ENCODE measurements at regions not wholly inside any gene's neighbourhood (a gene's known extent, or its start where the extent isn't known, plus 50 kb on each side); places are given as distances from the start of the nearest gene placed in this dataset.

DNA sequence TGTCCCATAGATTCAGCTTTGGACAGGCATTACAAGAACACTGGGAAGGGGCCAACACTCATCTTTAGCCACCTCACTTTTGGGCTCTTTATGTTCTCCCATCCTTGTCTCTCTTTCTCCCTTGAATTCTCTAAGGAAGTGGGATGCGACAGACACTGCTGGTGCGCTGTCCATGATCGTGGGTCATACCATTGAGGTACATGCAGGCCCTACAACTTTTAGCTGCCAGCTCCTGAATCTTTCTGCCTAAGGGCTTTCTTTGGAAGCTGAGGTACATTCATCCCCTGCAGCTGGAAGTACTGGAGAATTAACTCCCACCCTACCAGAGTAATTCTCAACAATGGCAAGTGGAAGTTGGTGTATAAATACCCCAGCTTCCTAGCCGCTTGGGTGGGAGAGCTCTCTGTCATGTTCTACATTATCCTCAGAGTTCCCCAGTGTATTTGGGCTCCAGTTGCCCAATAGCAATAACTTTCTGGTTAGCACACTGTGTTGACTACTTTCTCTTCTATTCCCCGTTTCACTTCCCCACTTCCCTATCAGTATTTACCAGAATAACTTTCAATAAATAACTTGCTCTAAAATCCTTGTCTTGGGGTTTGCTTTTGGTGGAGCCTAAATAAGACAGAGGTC is 75.6 kb upstream of the ADRA1D start:
- no peak overlapping the region for H4K8ac ChIP-seq (replicated peaks; ENCODE audit: insufficient read length, low read depth, low read length)
- no peak overlapping the region for H2BK20ac ChIP-seq (ENCODE audit: low read depth, low read length, poor library complexity, severe bottlenecking)
- no peaks in the 10 kb centered on the region for H3K9me3 Mint-ChIP-seq
- H2AFZ ChIP-seq (ENCODE audit: low read length): no peak overlapping the region
- H2BK12ac ChIP-seq (ENCODE audit: insufficient read length, low read depth, low read length): no peak overlapping the region
- H3K4ac ChIP-seq (ENCODE audit: low read depth, low read length): no peak overlapping the region
- TF ChIP-seq, protein P1, sequence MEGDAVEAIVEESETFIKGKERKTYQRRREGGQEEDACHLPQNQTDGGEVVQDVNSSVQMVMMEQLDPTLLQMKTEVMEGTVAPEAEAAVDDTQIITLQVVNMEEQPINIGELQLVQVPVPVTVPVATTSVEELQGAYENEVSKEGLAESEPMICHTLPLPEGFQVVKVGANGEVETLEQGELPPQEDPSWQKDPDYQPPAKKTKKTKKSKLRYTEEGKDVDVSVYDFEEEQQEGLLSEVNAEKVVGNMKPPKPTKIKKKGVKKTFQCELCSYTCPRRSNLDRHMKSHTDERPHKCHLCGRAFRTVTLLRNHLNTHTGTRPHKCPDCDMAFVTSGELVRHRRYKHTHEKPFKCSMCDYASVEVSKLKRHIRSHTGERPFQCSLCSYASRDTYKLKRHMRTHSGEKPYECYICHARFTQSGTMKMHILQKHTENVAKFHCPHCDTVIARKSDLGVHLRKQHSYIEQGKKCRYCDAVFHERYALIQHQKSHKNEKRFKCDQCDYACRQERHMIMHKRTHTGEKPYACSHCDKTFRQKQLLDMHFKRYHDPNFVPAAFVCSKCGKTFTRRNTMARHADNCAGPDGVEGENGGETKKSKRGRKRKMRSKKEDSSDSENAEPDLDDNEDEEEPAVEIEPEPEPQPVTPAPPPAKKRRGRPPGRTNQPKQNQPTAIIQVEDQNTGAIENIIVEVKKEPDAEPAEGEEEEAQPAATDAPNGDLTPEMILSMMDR (conservative IDR thresholded peaks at IDR 0.05): no peak
- no peaks in the 10 kb centered on the region for H4K20me1 ChIP-seq (ENCODE audit: control insufficient read depth, insufficient read depth, insufficient read length)
- H4K5ac ChIP-seq (ENCODE audit: insufficient read length, low read depth, low read length): no peak overlapping the region
- DNase-seq: no peak
- H3K27me3 ChIP-seq (ENCODE audit: insufficient read depth, low read length): no peaks in the 10 kb centered on the region
- H3K79me1 ChIP-seq (ENCODE audit: insufficient read depth, low read depth, low read length, poor library complexity, severe bottlenecking): no peaks in the 10 kb centered on the region
- no peak overlapping the region for H4K91ac ChIP-seq (ENCODE audit: insufficient read length, low read depth, low read length)
- no peak overlapping the region for H3K9ac ChIP-seq (ENCODE audit: extremely low read depth, insufficient read length, low read length)
- no peaks in the 10 kb centered on the region for H3K4me1 ChIP-seq (ENCODE audit: insufficient read depth, low read length)
- H3K18ac ChIP-seq (ENCODE audit: insufficient read length, low read depth, low read length): no peak overlapping the region
- peaks cover 10% of the 10 kb centered on the region for H3K27me3 Mint-ChIP-seq (ENCODE audit: low read depth)
- H3T11ph ChIP-seq (ENCODE audit: low read length): no peak overlapping the region
- H3K23ac ChIP-seq (ENCODE audit: insufficient read length, low read depth, low read length): no peak overlapping the region
- H2BK5ac ChIP-seq (ENCODE audit: insufficient read length, low read length): no peak overlapping the region
- no peaks in the 10 kb centered on the region for H3K4me1 Mint-ChIP-seq
- H3K14ac ChIP-seq (ENCODE audit: insufficient read depth, low read length): no peak overlapping the region
- no peaks in the 10 kb centered on the region for H3K23me2 ChIP-seq (ENCODE audit: insufficient read length, low read depth, low read length, poor library complexity, severe bottlenecking)
- no peak overlapping the region for H2BK120ac ChIP-seq (ENCODE audit: low read depth, low read length, poor library complexity, severe bottlenecking)
- no peaks in the 10 kb centered on the region for H3K9me3 ChIP-seq (ENCODE audit: control insufficient read depth, low read depth, low read length)
- H3K4me3 Mint-ChIP-seq: no peak overlapping the region
- no peak overlapping the region for H3K56ac ChIP-seq (ENCODE audit: insufficient read length, low read depth, low read length)
- no peak overlapping the region for H3K27ac Mint-ChIP-seq
- H3K27ac ChIP-seq (ENCODE audit: insufficient read length, low read depth, low read length): no peak overlapping the region
- no peak overlapping the region for H3K4me2 ChIP-seq (ENCODE audit: insufficient read depth, insufficient read length, low read length)
- H3K36me3 Mint-ChIP-seq (ENCODE audit: insufficient read depth in 1 of 3, low read depth in 3 of 3): no peaks in the 10 kb centered on the region; a peak in 2 of 7 replicates
- H2AK5ac ChIP-seq (ENCODE audit: insufficient read length, low read length): no peak overlapping the region
- no peak overlapping the region for H2BK15ac ChIP-seq (ENCODE audit: low read depth, low read length)
- no peaks in the 10 kb centered on the region for H3K79me2 ChIP-seq (ENCODE audit: insufficient read depth, low read length)
- WGBS (ENCODE audit: extremely low coverage, insufficient read length, low lambda C conversion rate): no CpG with 5 or more reads among the region's 5 CpGs

Data from H9 (cell line).